ENCODE measurements at regions not wholly inside any gene's neighbourhood (a gene's known extent, or its start where the extent isn't known, plus 50 kb on each side); places are given as distances from the start of the nearest gene placed in this dataset.
"Not testable (repeated sequence)": the region's sequence is repeated elsewhere in the genome, so short reads cannot be mapped to it uniquely, and the experiment has no call there.

- H3K9ac ChIP-seq (ENCODE audit: low read length); H3K4me1 ChIP-seq (ENCODE audit: control insufficient read depth, low read depth, low read length); H3K56ac ChIP-seq (ENCODE audit: low read length); H2BK15ac ChIP-seq (replicated peaks; ENCODE audit: low read depth); DNase-seq; H3K79me2 ChIP-seq (ENCODE audit: control insufficient read depth, insufficient read depth, low read length); H3K4me3 ChIP-seq (ENCODE audit: low read length); H2BK5ac ChIP-seq (ENCODE audit: low read length); H4K5ac ChIP-seq (ENCODE audit: low read length); H2AK5ac ChIP-seq (ENCODE audit: low read length); H3K23ac ChIP-seq (ENCODE audit: low read length); H3K79me1 ChIP-seq (ENCODE audit: low read length); H3K27me3 ChIP-seq (ENCODE audit: insufficient read depth, low read length, poor library complexity); H3K36me3 ChIP-seq (ENCODE audit: control insufficient read depth, insufficient read depth, low read length); H3K4me2 ChIP-seq (ENCODE audit: low read length); H4K8ac ChIP-seq (ENCODE audit: low read depth, low read length); H3K27ac ChIP-seq (ENCODE audit: low read depth, low read length); H2BK120ac ChIP-seq (ENCODE audit: low read depth, low read length); H3K18ac ChIP-seq (ENCODE audit: low read length); H3K4ac ChIP-seq (ENCODE audit: low read depth, low read length): not testable (repeated sequence)
- no CpG with 5 or more reads among the region's 1 CpG for WGBS (ENCODE audit: extremely low coverage, insufficient coverage, low lambda C conversion rate)
These were observed 97.7 kb downstream of the EBLN1 start for GRCh38 chr10:22120072-22120471.

DNA sequence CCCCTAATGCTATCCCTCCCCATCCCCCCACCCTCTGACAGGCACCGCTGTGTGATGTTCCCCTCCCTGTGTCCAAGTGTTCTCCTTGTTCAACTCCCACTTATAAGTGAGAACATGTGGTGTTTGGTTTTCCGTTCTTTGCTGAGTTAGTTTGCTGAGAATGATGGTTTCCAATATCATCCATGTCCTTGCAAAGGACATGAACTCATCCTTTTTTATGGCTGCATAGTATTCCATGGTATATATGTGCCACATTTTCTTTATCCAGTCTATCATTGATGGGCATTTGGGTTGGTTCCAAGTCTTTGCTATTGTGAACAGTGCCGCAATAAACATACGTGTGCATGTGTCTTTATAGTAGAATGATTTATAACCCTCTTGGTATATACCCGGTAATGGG, 98.2 kb downstream of the EBLN1 start:
- H3K36me3 ChIP-seq (ENCODE audit: control insufficient read depth, insufficient read depth, low read length); H3K4me2 ChIP-seq (ENCODE audit: low read length); H3K9ac ChIP-seq (ENCODE audit: low read length); DNase-seq; H3K23ac ChIP-seq (ENCODE audit: low read length); H3K18ac ChIP-seq (ENCODE audit: low read length); H3K4ac ChIP-seq (ENCODE audit: low read depth, low read length); H2BK15ac ChIP-seq (replicated peaks; ENCODE audit: low read depth); H3K4me1 ChIP-seq (ENCODE audit: control insufficient read depth, low read depth, low read length); H2AK5ac ChIP-seq (ENCODE audit: low read length); H2BK5ac ChIP-seq (ENCODE audit: low read length); H4K8ac ChIP-seq (ENCODE audit: low read depth, low read length); H3K27me3 ChIP-seq (ENCODE audit: insufficient read depth, low read length, poor library complexity); H3K79me1 ChIP-seq (ENCODE audit: low read length); H3K4me3 ChIP-seq (ENCODE audit: low read length); H3K79me2 ChIP-seq (ENCODE audit: control insufficient read depth, insufficient read depth, low read length); H4K5ac ChIP-seq (ENCODE audit: low read length); H2BK120ac ChIP-seq (ENCODE audit: low read depth, low read length); H3K56ac ChIP-seq (ENCODE audit: low read length); H3K27ac ChIP-seq (ENCODE audit: low read depth, low read length): not testable (repeated sequence)
- WGBS (ENCODE audit: extremely low coverage, insufficient coverage, low lambda C conversion rate), result no CpG with 5 or more reads among the region's 5 CpGs

DNA sequence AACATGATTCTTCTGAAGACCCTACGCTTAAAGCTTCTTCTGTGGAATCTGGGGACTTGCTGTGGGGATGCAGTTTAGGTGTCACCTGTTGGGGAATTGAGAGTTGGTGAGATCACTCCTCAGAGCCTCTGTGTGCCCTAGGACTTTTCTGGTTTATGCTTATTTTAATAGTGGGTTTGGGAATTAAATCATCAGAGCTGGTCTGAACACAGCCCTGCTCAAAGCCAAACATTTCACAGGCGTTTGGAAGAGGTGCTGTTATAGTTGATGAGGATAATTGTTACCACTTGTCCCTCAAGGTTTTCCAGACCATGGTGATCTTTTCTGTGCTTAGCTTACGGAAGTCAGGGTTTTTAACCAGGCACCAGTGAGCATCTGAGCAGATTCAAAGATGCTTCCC, 106.1 kb downstream of the EBLN1 start:
- H4K8ac ChIP-seq (ENCODE audit: low read depth, low read length), result no peak overlapping the region
- DNase-seq, result no peak

GRCh38 chr10:22111260-22111659, 106.6 kb downstream of the EBLN1 start:
- Histone ChIP-seq H3K36me3 (ENCODE audit: control insufficient read depth, insufficient read depth, low read length) (no peaks in the 10 kb centered on the region), H3K27me3 (ENCODE audit: insufficient read depth, low read length, poor library complexity) (no peaks in the 10 kb centered on the region), H3K18ac (ENCODE audit: low read length) (no peak overlapping the region), H3K79me2 (ENCODE audit: control insufficient read depth, insufficient read depth, low read length) (no peaks in the 10 kb centered on the region), H3K56ac (ENCODE audit: low read length) (no peak overlapping the region), H2BK15ac (replicated peaks; ENCODE audit: low read depth) (no peak overlapping the region), H2BK5ac (ENCODE audit: low read length) (no peak overlapping the region), H3K4me1 (ENCODE audit: control insufficient read depth, low read depth, low read length) (no peaks in the 10 kb centered on the region), H3K23ac (ENCODE audit: low read length) (no peak overlapping the region), H3K4ac (ENCODE audit: low read depth, low read length) (no peak overlapping the region), H4K5ac (ENCODE audit: low read length) (no peak overlapping the region), H3K4me3 (ENCODE audit: low read length) (no peak overlapping the region), H3K27ac (ENCODE audit: low read depth, low read length) (no peak overlapping the region), H2AK5ac (ENCODE audit: low read length) (no peak overlapping the region), H2BK120ac (ENCODE audit: low read depth, low read length) (no peak overlapping the region), H3K79me1 (ENCODE audit: low read length) (no peaks in the 10 kb centered on the region), H3K4me2 (ENCODE audit: low read length) (no peak overlapping the region), H4K8ac (ENCODE audit: low read depth, low read length) (no peak overlapping the region), H3K9ac (ENCODE audit: low read length) (no peak overlapping the region)
- WGBS (ENCODE audit: extremely low coverage, insufficient coverage, low lambda C conversion rate), result no CpG with 5 or more reads among the region's 4 CpGs
- no peak for DNase-seq

More for the DNA sequence above, 106.1 kb downstream of the EBLN1 start:
- Histone ChIP-seq H4K5ac (ENCODE audit: low read length) (no peak overlapping the region), H2BK15ac (replicated peaks; ENCODE audit: low read depth) (no peak overlapping the region), H2BK120ac (ENCODE audit: low read depth, low read length) (no peak overlapping the region), H3K56ac (ENCODE audit: low read length) (no peak overlapping the region), H3K4me1 (ENCODE audit: control insufficient read depth, low read depth, low read length) (no peaks in the 10 kb centered on the region), H3K4me2 (ENCODE audit: low read length) (no peak overlapping the region), H3K79me2 (ENCODE audit: control insufficient read depth, insufficient read depth, low read length) (no peaks in the 10 kb centered on the region), H3K27ac (ENCODE audit: low read depth, low read length) (no peak overlapping the region), H3K4me3 (ENCODE audit: low read length) (no peak overlapping the region), H3K36me3 (ENCODE audit: control insufficient read depth, insufficient read depth, low read length) (no peaks in the 10 kb centered on the region), H3K4ac (ENCODE audit: low read depth, low read length) (no peak overlapping the region), H3K79me1 (ENCODE audit: low read length) (no peaks in the 10 kb centered on the region), H3K23ac (ENCODE audit: low read length) (no peak overlapping the region), H2AK5ac (ENCODE audit: low read length) (no peak overlapping the region), H3K27me3 (ENCODE audit: insufficient read depth, low read length, poor library complexity) (no peaks in the 10 kb centered on the region), H2BK5ac (ENCODE audit: low read length) (no peak overlapping the region), H3K18ac (ENCODE audit: low read length) (no peak overlapping the region), H3K9ac (ENCODE audit: low read length) (no peak overlapping the region)
- no CpG with 5 or more reads among the region's 3 CpGs for WGBS (ENCODE audit: extremely low coverage, insufficient coverage, low lambda C conversion rate)

- Histone ChIP-seq H2BK120ac (ENCODE audit: low read depth, low read length) (no peak overlapping the region), H4K5ac (ENCODE audit: low read length) (no peak overlapping the region), H2BK5ac (ENCODE audit: low read length) (no peak overlapping the region), H3K56ac (ENCODE audit: low read length) (no peak overlapping the region), H3K23ac (ENCODE audit: low read length) (no peak overlapping the region), H2BK15ac (replicated peaks; ENCODE audit: low read depth) (no peak overlapping the region), H4K8ac (ENCODE audit: low read depth, low read length) (no peak overlapping the region), H3K27ac (ENCODE audit: low read depth, low read length) (no peak overlapping the region), H3K36me3 (ENCODE audit: control insufficient read depth, insufficient read depth, low read length) (no peaks in the 10 kb centered on the region), H2AK5ac (ENCODE audit: low read length) (no peak overlapping the region), H3K4me3 (ENCODE audit: low read length) (no peak overlapping the region), H3K4me2 (ENCODE audit: low read length) (no peak overlapping the region), H3K27me3 (ENCODE audit: insufficient read depth, low read length, poor library complexity) (no peaks in the 10 kb centered on the region), H3K18ac (ENCODE audit: low read length) (no peak overlapping the region), H3K4ac (ENCODE audit: low read depth, low read length) (no peak overlapping the region), H3K79me2 (ENCODE audit: control insufficient read depth, insufficient read depth, low read length) (no peaks in the 10 kb centered on the region), H3K79me1 (ENCODE audit: low read length) (no peaks in the 10 kb centered on the region), H3K9ac (ENCODE audit: low read length) (no peak overlapping the region), H3K4me1 (ENCODE audit: control insufficient read depth, low read depth, low read length) (no peaks in the 10 kb centered on the region)
- no peak for DNase-seq
- WGBS (ENCODE audit: extremely low coverage, insufficient coverage, low lambda C conversion rate), result no CpG with 5 or more reads among the region's 3 CpGs
These were observed 107.1 kb downstream of the EBLN1 start for GRCh38 chr10:22110761-22111160.

- H3K56ac ChIP-seq (ENCODE audit: low read length), result no peak overlapping the region
- no peak overlapping the region for H3K27ac ChIP-seq (ENCODE audit: low read depth, low read length)
- WGBS (ENCODE audit: extremely low coverage, insufficient coverage, low lambda C conversion rate), result no CpG with 5 or more reads among the region's 4 CpGs
- H3K23ac ChIP-seq (ENCODE audit: low read length), result no peak overlapping the region
- H3K4ac ChIP-seq (ENCODE audit: low read depth, low read length), result no peak overlapping the region
- no peak overlapping the region for H3K4me2 ChIP-seq (ENCODE audit: low read length)
- no peaks in the 10 kb centered on the region for H3K79me2 ChIP-seq (ENCODE audit: control insufficient read depth, insufficient read depth, low read length)
- no peaks in the 10 kb centered on the region for H3K27me3 ChIP-seq (ENCODE audit: insufficient read depth, low read length, poor library complexity)
- DNase-seq, result no peak
- no peak overlapping the region for H2BK120ac ChIP-seq (ENCODE audit: low read depth, low read length)
- no peak overlapping the region for H2AK5ac ChIP-seq (ENCODE audit: low read length)
- no peak overlapping the region for H3K18ac ChIP-seq (ENCODE audit: low read length)
- no peak overlapping the region for H3K4me3 ChIP-seq (ENCODE audit: low read length)
- H3K9ac ChIP-seq (ENCODE audit: low read length), result no peak overlapping the region
- H2BK5ac ChIP-seq (ENCODE audit: low read length), result no peak overlapping the region
- no peak overlapping the region for H4K5ac ChIP-seq (ENCODE audit: low read length)
- no peak overlapping the region for H2BK15ac ChIP-seq (replicated peaks; ENCODE audit: low read depth)
- no peaks in the 10 kb centered on the region for H3K4me1 ChIP-seq (ENCODE audit: control insufficient read depth, low read depth, low read length)
- H4K8ac ChIP-seq (ENCODE audit: low read depth, low read length), result no peak overlapping the region
- H3K79me1 ChIP-seq (ENCODE audit: low read length), result no peaks in the 10 kb centered on the region
- no peaks in the 10 kb centered on the region for H3K36me3 ChIP-seq (ENCODE audit: control insufficient read depth, insufficient read depth, low read length)
These were observed 101.7 kb upstream of the DNAJC1 start for GRCh38 chr10:22105270-22105669.
